DMS153 treated with DMSO at 0.1 percent for 48 hours (cell line): ENCODE measurements at regions not wholly inside any gene's neighbourhood (a gene's known extent, or its start where the extent isn't known, plus 50 kb on each side); places are given as distances from the start of the nearest gene placed in this dataset.
"Not testable (repeated sequence)": the region's sequence is repeated elsewhere in the genome, so short reads cannot be mapped to it uniquely, and the experiment has no call there.

Experiments used
- DNase-seq: peaks from one replicate; lab custom pipeline; 2025; ENCODE audit not compliant: unreplicated experiment; lab: John Stamatoyannopoulos, UW

DNA sequence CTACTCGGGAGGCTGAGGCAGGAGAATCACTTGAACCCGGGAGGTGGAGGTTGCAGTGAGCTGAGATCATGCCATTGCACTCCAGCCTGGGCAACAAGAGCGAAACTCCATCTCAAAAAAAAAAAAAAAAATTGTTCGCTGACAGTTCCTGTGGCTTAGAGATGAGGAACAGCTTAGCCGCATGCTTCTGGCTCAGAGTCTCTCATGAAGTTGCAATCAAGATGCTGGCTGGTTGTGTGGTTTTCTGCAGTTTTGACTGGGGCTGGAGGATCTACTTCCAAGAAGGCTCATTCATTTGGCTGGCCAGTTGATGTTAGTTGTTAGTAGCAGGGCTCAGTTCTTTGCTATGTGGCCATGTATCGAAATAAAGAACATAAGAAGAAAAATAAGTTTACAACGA lies 69.9 kb upstream of the TBC1D5 start:
- DNase-seq: not testable (repeated sequence)

GRCh38 chr3:17811646-17812045 lies 69.2 kb upstream of the TBC1D5 start:
- no peak for DNase-seq

DNA sequence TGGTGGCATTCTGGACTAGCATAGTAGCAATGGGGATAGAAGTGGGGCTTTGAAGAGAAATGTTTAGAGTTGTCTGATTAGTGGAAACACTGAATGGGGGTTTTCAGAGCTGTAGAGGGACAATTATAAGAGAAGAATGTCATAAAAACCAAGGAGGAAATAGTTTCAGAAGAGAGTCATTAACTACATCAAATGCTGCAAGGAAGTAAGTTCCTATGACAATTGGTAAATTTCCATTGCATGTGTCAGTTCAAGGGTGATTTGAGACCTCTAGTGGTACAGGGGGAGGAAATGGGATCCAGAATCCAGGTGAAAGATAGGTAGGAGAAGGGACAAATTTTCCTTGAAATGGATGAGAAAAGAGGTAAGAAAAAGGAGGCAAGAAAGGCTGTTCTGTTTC lies 68.3 kb upstream of the TBC1D5 start:
- DNase-seq: no peak

GRCh38 chr3:17808994-17809393 lies 66.6 kb upstream of the TBC1D5 start:
- no peak for DNase-seq

DNA sequence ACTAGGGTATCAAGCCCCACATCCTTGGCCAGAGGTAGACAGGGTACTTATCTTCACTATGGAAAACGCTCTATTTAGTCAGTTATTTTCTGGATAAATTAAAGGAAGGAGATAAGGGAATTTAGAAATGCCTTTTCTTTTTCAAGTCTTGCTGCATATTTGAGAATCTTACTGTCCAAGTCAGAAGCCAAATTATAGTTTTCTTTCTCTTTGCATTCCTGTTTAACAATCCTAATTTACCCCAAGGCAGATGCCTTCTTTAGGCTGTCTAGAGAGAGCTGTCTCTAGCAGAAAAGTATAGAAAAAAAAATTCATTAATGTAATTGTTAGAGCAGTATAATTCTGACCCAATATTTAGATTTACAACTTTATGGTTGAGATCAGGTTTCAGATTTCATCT lies 64.4 kb upstream of the TBC1D5 start:
- no peak for DNase-seq

GRCh38 chr3:17806201-17806600 lies 63.8 kb upstream of the TBC1D5 start:
- DNase-seq: no peak

- DNase-seq: no peak
Measured at GRCh38 chr3:17805461-17805940, 63.1 kb upstream of the TBC1D5 start.

- DNase-seq: no peak
Measured at GRCh38 chr3:17802950-17803349, 60.5 kb upstream of the TBC1D5 start.

GRCh38 chr3:17801131-17801530 lies 58.7 kb upstream of the TBC1D5 start:
- no peak for DNase-seq

GRCh38 chr3:17800232-17800631 lies 57.8 kb upstream of the TBC1D5 start:
- DNase-seq: no peak

DNA sequence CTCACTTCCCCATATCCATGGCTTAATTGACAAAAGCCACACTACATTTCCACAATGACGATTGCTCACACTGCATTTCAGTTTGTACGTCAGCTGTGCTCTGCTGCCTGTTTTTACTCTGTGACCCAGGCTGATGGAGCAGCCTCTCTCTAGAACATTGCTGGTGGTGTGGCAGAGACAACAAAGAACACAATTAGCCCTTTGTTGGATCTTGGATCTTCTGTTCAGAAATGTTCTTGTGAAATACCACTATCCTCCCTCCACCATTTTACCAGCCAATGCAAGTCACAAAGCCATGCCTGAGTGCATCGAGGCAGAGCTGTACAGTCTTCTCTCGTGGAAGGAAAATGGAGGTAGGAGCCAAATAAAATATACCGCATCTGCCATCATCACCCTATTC lies 56.9 kb upstream of the TBC1D5 start:
- no peak for DNase-seq

GRCh38 chr3:17798000-17798399 lies 55.6 kb upstream of the TBC1D5 start:
- DNase-seq: no peak

DNA sequence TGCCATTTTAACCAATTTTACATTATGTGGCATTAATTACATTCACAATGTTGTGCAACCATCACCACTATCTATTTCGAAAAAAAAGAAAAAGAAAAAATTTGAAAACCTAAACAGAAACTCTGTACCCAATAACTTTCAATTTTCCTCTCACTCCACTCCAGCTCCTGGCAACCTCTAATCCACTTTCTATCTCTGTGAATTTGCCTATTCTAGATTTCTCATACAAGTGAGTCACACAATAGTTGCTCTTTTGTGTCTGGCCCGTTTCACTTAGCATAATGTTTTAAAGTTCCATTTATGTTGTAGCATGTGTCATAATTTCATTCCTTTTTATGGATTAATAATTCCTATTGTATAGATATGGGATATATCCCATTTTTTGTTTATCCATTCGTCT lies 53.3 kb upstream of the TBC1D5 start:
- DNase-seq: no peak

DNA sequence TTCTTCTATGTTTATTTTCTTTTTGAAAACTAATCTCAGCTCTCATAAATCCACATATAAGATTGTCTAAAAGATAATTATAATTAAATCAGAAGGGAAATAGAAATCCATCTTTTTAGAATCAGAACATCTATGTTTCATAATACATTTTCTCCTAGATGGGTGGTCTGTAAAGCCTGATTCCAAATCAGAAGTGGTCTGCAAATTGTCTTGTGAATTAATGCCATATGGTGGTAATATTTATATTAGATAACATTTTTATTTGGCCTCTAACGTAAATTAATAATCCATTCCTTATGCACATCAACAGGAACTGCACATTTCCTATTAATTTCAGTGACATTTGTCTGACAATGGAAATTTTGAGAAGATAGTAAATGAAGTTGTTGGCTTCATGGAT lies 52.8 kb upstream of the TBC1D5 start:
- no peak for DNase-seq

DNA sequence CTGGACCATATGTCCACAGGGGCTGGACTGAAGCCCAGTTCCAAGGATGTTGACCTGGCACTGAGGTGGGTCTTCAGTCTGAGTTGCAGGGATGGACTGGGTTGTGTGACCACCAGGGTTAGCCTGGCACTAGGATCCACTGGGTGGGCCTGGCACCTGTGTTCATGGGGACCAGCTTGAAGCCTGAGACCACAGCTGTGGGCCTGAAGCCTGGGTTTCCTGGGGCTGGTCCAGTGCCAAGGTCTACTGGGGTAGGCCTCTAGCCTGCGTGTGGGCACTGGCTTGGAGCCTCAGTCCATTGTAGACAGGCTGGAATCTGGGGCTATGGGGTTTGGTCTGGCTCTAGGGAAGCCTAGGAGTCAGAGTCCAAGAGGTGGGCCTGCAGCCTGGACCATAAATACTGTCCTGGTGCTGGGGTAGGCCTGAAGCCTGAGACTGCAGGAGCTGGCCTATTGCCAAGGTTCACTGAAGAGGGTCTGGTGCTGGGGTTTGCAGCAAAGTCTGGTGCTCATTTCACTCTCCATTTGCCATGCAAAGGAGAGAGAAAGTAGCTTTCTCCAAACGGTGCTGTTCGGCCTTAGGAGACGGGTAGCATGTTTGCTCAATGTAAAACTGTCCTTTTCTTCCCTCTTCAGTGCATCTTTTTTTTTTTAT lies 51.2 kb upstream of the TBC1D5 start:
- DNase-seq: no peak
